ENCODE measurements at regions not wholly inside any gene's neighbourhood (a gene's known extent, or its start where the extent isn't known, plus 50 kb on each side); places are given as distances from the start of the nearest gene placed in this dataset.
"Not testable (repeated sequence)": the region's sequence is repeated elsewhere in the genome, so short reads cannot be mapped to it uniquely, and the experiment has no call there.

- no peak overlapping the region for H3K4me3 ChIP-seq (ENCODE audit: low read length)
- no peaks in the 10 kb centered on the region for H3K27me3 ChIP-seq (ENCODE audit: control insufficient read depth, insufficient read depth, low read length)
- H3K36me3 ChIP-seq (ENCODE audit: control insufficient read depth, insufficient read depth, low read length), result no peaks in the 10 kb centered on the region
- DNase-seq, result no peak
- no peak overlapping the region for H3K27ac ChIP-seq (ENCODE audit: low read length)
- H3K4me1 ChIP-seq (ENCODE audit: control insufficient read depth, insufficient read depth, low read length), result no peaks in the 10 kb centered on the region
- H3K9me3 ChIP-seq (replicated peaks; ENCODE audit: control insufficient read depth, low read depth, low read length), result peaks cover 2% of the 10 kb centered on the region
- no CpG with 5 or more reads among the region's 1 CpG for WGBS (ENCODE audit: insufficient coverage)
Measured at GRCh38 chr3:3295586-3295985, 116.1 kb upstream of the CRBN start.

GRCh38 chr3:3291756-3292283, 112.3 kb upstream of the CRBN start:
- not testable (repeated sequence) for H3K36me3 ChIP-seq (ENCODE audit: control insufficient read depth, insufficient read depth, low read length); DNase-seq; H3K27me3 ChIP-seq (ENCODE audit: control insufficient read depth, insufficient read depth, low read length); H3K4me3 ChIP-seq (ENCODE audit: low read length); H3K9me3 ChIP-seq (replicated peaks; ENCODE audit: control insufficient read depth, low read depth, low read length); H3K4me1 ChIP-seq (ENCODE audit: control insufficient read depth, insufficient read depth, low read length); H3K27ac ChIP-seq (ENCODE audit: low read length)
- WGBS (ENCODE audit: insufficient coverage), result 83% methylated on average over 2 of the region's 3 CpGs

DNA sequence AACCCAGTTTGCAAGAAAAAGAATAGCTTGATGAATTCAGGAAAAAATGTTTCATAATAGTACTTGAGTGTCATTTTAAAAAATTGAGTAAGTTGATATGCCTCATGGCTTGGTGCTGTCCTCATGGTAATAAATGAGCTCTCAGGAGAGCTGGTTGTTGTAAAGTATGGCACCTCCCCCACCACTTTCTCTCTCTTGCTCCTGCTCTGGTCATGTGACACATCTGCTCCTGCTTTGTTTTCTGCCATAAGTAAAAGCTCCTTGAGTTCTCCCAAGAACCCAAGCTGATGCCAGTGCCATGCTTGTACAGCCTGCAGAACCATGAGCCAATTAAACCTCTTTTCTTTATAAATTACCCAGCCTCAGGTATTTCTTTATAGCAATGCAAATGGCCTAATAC, 108.8 kb upstream of the CRBN start:
- Histone ChIP-seq H3K4me1 (ENCODE audit: control insufficient read depth, insufficient read depth, low read length) (no peaks in the 10 kb centered on the region), H3K27me3 (ENCODE audit: control insufficient read depth, insufficient read depth, low read length) (no peaks in the 10 kb centered on the region), H3K4me3 (ENCODE audit: low read length) (no peak overlapping the region), H3K27ac (ENCODE audit: low read length) (no peak overlapping the region), H3K36me3 (ENCODE audit: control insufficient read depth, insufficient read depth, low read length) (no peaks in the 10 kb centered on the region), H3K9me3 (replicated peaks; ENCODE audit: control insufficient read depth, low read depth, low read length) (no peaks in the 10 kb centered on the region)
- no peak for DNase-seq

DNA sequence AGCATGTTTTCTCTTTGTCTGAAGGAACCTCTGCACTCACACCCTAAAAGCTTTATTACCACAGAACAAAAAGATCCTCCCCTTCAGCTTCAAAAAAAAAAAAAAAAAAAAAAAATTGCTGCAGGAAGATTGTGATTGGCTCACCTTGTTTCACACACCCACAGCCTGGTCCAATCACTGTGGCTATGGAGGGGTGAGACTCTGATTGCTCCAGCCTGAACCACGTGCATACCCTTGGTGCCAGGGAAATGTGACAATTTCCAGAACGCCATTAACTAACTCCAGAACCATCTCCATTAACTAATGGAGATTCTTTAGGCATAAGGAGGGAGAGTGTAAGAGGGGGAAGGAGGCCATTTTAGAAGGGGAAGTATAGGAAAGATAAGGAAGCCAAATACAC, 106.5 kb upstream of the CRBN start:
- no peaks in the 10 kb centered on the region for H3K9me3 ChIP-seq (replicated peaks; ENCODE audit: control insufficient read depth, low read depth, low read length)
- H3K36me3 ChIP-seq (ENCODE audit: control insufficient read depth, insufficient read depth, low read length), result no peaks in the 10 kb centered on the region
- DNase-seq, result no peak
- no CpG with 5 or more reads among the region's 2 CpGs for WGBS (ENCODE audit: insufficient coverage)
- no peaks in the 10 kb centered on the region for H3K27me3 ChIP-seq (ENCODE audit: control insufficient read depth, insufficient read depth, low read length)
- H3K27ac ChIP-seq (ENCODE audit: low read length), result no peak overlapping the region
- H3K4me1 ChIP-seq (ENCODE audit: control insufficient read depth, insufficient read depth, low read length), result no peaks in the 10 kb centered on the region
- no peak overlapping the region for H3K4me3 ChIP-seq (ENCODE audit: low read length)

DNA sequence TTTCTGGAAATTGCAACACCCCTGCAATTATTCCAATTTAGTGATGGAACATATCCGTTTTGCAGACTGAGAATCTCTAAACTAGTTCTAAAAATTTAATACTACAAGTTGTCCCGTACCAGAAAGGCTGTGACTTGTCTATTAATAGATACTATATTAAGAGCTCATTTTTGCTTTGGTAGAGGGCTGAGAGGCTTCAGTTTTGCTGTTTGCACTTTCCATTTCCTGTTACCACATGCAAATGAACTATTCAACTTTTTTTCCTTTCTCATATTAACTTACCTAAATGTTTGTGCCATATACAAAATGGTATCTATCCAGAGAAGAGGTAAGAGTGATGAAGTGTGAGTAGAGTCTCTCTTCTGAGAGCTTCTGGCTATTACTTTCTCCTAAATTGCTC, 101.5 kb upstream of the CRBN start:
- no peak overlapping the region for H3K27ac ChIP-seq (ENCODE audit: low read length)
- H3K36me3 ChIP-seq (ENCODE audit: control insufficient read depth, insufficient read depth, low read length), result no peaks in the 10 kb centered on the region
- no CpG with 5 or more reads among the region's 2 CpGs for whole genome bisulfite sequencing (ENCODE audit: insufficient coverage)
- no peak overlapping the region for H3K4me3 ChIP-seq (ENCODE audit: low read length)
- DNase-seq, result no peak
- H3K4me1 ChIP-seq (ENCODE audit: control insufficient read depth, insufficient read depth, low read length), result no peaks in the 10 kb centered on the region
- H3K9me3 ChIP-seq (replicated peaks; ENCODE audit: control insufficient read depth, low read depth, low read length), result no peaks in the 10 kb centered on the region
- no peaks in the 10 kb centered on the region for H3K27me3 ChIP-seq (ENCODE audit: control insufficient read depth, insufficient read depth, low read length)

GRCh38 chr3:3280396-3280795, 100.9 kb upstream of the CRBN start:
- peak; percentile 11 for DNase-seq
- no peak overlapping the region for H3K4me3 ChIP-seq (ENCODE audit: low read length)
- no peaks in the 10 kb centered on the region for H3K27me3 ChIP-seq (ENCODE audit: control insufficient read depth, insufficient read depth, low read length)
- no peaks in the 10 kb centered on the region for H3K9me3 ChIP-seq (replicated peaks; ENCODE audit: control insufficient read depth, low read depth, low read length)
- no peaks in the 10 kb centered on the region for H3K36me3 ChIP-seq (ENCODE audit: control insufficient read depth, insufficient read depth, low read length)
- H3K27ac ChIP-seq (ENCODE audit: low read length), result no peak overlapping the region
- no peaks in the 10 kb centered on the region for H3K4me1 ChIP-seq (ENCODE audit: control insufficient read depth, insufficient read depth, low read length)
- WGBS (ENCODE audit: insufficient coverage), result no CpG with 5 or more reads among the region's 1 CpG

DNA sequence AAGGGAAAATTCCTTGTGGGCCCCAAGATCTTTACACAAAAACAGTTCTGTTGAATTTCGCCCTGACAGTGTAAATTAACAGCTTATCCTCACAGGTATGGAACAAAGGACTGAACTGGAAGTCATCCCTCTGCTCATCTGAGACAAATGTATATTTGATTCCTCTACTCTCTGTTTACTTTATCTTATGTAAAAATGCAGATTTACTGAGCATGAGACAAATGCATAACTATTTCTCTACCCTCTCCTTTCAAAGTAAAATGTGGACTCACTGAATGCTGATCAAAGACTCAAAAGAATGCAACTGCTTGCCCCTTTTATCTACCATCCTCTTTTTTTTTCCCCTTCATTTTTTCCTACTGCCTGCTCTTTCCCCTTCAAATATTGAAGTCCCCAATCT, 98.6 kb upstream of the CRBN start:
- Histone ChIP-seq H3K27me3 (ENCODE audit: control insufficient read depth, insufficient read depth, low read length) (no peaks in the 10 kb centered on the region), H3K4me1 (ENCODE audit: control insufficient read depth, insufficient read depth, low read length) (no peaks in the 10 kb centered on the region), H3K27ac (ENCODE audit: low read length) (no peak overlapping the region), H3K4me3 (ENCODE audit: low read length) (no peak overlapping the region), H3K36me3 (ENCODE audit: control insufficient read depth, insufficient read depth, low read length) (no peaks in the 10 kb centered on the region), H3K9me3 (replicated peaks; ENCODE audit: control insufficient read depth, low read depth, low read length) (no peaks in the 10 kb centered on the region)
- no peak for DNase-seq
- no CpG with 5 or more reads among the region's 1 CpG for WGBS (ENCODE audit: insufficient coverage)

GRCh38 chr3:3276630-3277029, 97.1 kb upstream of the CRBN start:
- Histone ChIP-seq H3K9me3 (replicated peaks; ENCODE audit: control insufficient read depth, low read depth, low read length) (no peaks in the 10 kb centered on the region), H3K36me3 (ENCODE audit: control insufficient read depth, insufficient read depth, low read length) (no peaks in the 10 kb centered on the region), H3K4me1 (ENCODE audit: control insufficient read depth, insufficient read depth, low read length) (no peaks in the 10 kb centered on the region), H3K4me3 (ENCODE audit: low read length) (no peak overlapping the region), H3K27ac (ENCODE audit: low read length) (no peak overlapping the region), H3K27me3 (ENCODE audit: control insufficient read depth, insufficient read depth, low read length) (no peaks in the 10 kb centered on the region)
- 100% methylated on average over 1 of the region's 2 CpGs for WGBS (ENCODE audit: insufficient coverage)
- no peak for DNase-seq

- Histone ChIP-seq H3K4me1 (ENCODE audit: control insufficient read depth, insufficient read depth, low read length) (no peaks in the 10 kb centered on the region), H3K4me3 (ENCODE audit: low read length) (no peak overlapping the region), H3K36me3 (ENCODE audit: control insufficient read depth, insufficient read depth, low read length) (no peaks in the 10 kb centered on the region), H3K27me3 (ENCODE audit: control insufficient read depth, insufficient read depth, low read length) (no peaks in the 10 kb centered on the region), H3K9me3 (replicated peaks; ENCODE audit: control insufficient read depth, low read depth, low read length) (no peaks in the 10 kb centered on the region), H3K27ac (ENCODE audit: low read length) (no peak overlapping the region)
- no peak for DNase-seq
- 100% methylated on average over 1 of the region's 3 CpGs for WGBS (ENCODE audit: insufficient coverage)
Measured at GRCh38 chr3:3264796-3265195, 85.3 kb upstream of the CRBN start.

GRCh38 chr3:3260870-3261269, 81.4 kb upstream of the CRBN start:
- Histone ChIP-seq H3K9me3 (replicated peaks; ENCODE audit: control insufficient read depth, low read depth, low read length) (no peaks in the 10 kb centered on the region), H3K4me1 (ENCODE audit: control insufficient read depth, insufficient read depth, low read length) (no peaks in the 10 kb centered on the region), H3K27me3 (ENCODE audit: control insufficient read depth, insufficient read depth, low read length) (no peaks in the 10 kb centered on the region), H3K4me3 (ENCODE audit: low read length) (no peak overlapping the region), H3K36me3 (ENCODE audit: control insufficient read depth, insufficient read depth, low read length) (no peaks in the 10 kb centered on the region), H3K27ac (ENCODE audit: low read length) (no peak overlapping the region)
- DNase-seq, result no peak

DNA sequence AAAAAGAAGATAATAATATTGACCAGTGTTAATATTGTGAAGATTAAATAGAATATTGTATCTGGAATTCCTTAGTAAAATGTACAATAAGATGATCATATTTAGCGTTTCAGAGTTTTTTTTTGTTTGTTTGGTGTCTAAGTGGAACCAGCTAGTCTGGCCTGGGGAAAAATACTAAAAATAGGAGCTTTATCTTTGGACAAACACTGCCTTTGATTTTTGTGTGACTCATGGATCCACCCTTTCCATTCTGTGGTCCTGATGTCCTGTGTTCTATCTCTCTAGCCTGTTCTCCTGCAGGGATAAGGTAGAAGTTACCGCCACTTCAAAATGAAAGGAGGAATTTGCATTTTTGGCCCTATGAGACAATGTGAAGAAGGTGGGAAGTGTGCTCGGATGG, 79.7 kb upstream of the CRBN start:
- Histone ChIP-seq H3K36me3 (ENCODE audit: control insufficient read depth, insufficient read depth, low read length) (no peaks in the 10 kb centered on the region), H3K4me3 (ENCODE audit: low read length) (no peak overlapping the region), H3K9me3 (replicated peaks; ENCODE audit: control insufficient read depth, low read depth, low read length) (no peaks in the 10 kb centered on the region), H3K27ac (ENCODE audit: low read length) (no peak overlapping the region), H3K27me3 (ENCODE audit: control insufficient read depth, insufficient read depth, low read length) (no peaks in the 10 kb centered on the region), H3K4me1 (ENCODE audit: control insufficient read depth, insufficient read depth, low read length) (no peaks in the 10 kb centered on the region)
- no CpG with 5 or more reads among the region's 3 CpGs for WGBS (ENCODE audit: insufficient coverage)
- no peak for DNase-seq
